OCI-LY1 (cell line): ENCODE measurements at regions not wholly inside any gene's neighbourhood (a gene's known extent, or its start where the extent isn't known, plus 50 kb on each side); places are given as distances from the start of the nearest gene placed in this dataset.

Experiments
- H2AFZ ChIP-seq: fragments of 200-600 bp; sonication (generic), shearing (Covaris generic); 2 replicates; pipeline ENCODE4 v1.6.0; 2014; ENCODE audit warnings: antibody characterized with exemption, mild to moderate bottlenecking, low read length
- H3F3A ChIP-seq: fragments of 200-600 bp; sonication (generic), shearing (Covaris generic); 2 replicates; pipeline ENCODE4 v1.6.0; 2014; ENCODE audit warnings: mild to moderate bottlenecking, antibody characterized with exemption, low read length, moderate library complexity; ENCODE audit not compliant: insufficient read depth
- H3K27ac ChIP-seq: fragments of 200-600 bp; sonication (generic); 2 replicates; pipeline ENCODE4 v1.5.1; 2014; ENCODE audit warnings: low read length, mixed run types, mild to moderate bottlenecking, low read depth; ENCODE audit not compliant: poor library complexity, severe bottlenecking
- H3K27me3 ChIP-seq: fragments of 200-600 bp; sonication (generic); 2 replicates; pipeline ENCODE4 v1.6.0; 2014; ENCODE audit warnings: antibody characterized with exemption, mild to moderate bottlenecking, low read length, moderate library complexity; ENCODE audit not compliant: insufficient read depth
- H3K36me3 ChIP-seq: fragments of 200-600 bp; sonication (generic); 2 replicates; pipeline ENCODE4 v1.6.1; 2014; ENCODE audit warnings: mild to moderate bottlenecking, antibody characterized with exemption, low read length, moderate library complexity, mixed read lengths; ENCODE audit not compliant: insufficient read depth
- H3K4me1 ChIP-seq: fragments of 200-600 bp; sonication (generic); 2 replicates; pipeline ENCODE4 v1.5.1; 2014; ENCODE audit warnings: mild to moderate bottlenecking, low read length, moderate library complexity; ENCODE audit not compliant: insufficient read depth, severe bottlenecking
- H3K4me2 ChIP-seq: fragments of 200-600 bp; sonication (generic), shearing (Covaris generic); 2 replicates; pipeline ENCODE4 v1.6.1; 2014; ENCODE audit warnings: low read length
- H3K4me3 ChIP-seq: fragments of 200-600 bp; sonication (generic); 2 replicates; pipeline ENCODE4 v1.5.1; 2014; ENCODE audit warnings: low read length, low read depth, mild to moderate bottlenecking, mixed read lengths; ENCODE audit not compliant: poor library complexity, severe bottlenecking
- H3K79me2 ChIP-seq: fragments of 200-600 bp; shearing (Covaris generic); 2 replicates; pipeline ENCODE4 v1.6.1; 2016; ENCODE audit warnings: mixed run types, low read length, mixed read lengths; ENCODE audit not compliant: insufficient read depth
- H3K9ac ChIP-seq: fragments of 200-600 bp; sonication (generic), shearing (Covaris generic); 2 replicates; pipeline ENCODE4 v1.6.1; 2014; ENCODE audit warnings: mild to moderate bottlenecking, low read length, mixed read lengths
- H3K9me2 ChIP-seq: fragments of 200-600 bp; sonication (generic), shearing (Covaris generic); 2 replicates; pipeline ENCODE4 v1.6.1; 2014; ENCODE audit warnings: low read depth, mild to moderate bottlenecking, low read length, mixed read lengths
- H3K9me3 ChIP-seq: fragments of 200-600 bp; shearing (Covaris generic); 2 replicates; pipeline ENCODE4 v1.6.1; 2014; ENCODE audit warnings: low read length, mixed read lengths
- H4K20me1 ChIP-seq: fragments of 200-600 bp; sonication (generic), shearing (Covaris generic); 2 replicates; pipeline ENCODE4 v1.6.0; 2016; ENCODE audit warnings: mild to moderate bottlenecking, low read length; ENCODE audit not compliant: insufficient read depth
- EZH2 ChIP-seq: fragments of 200-600 bp; sonication (generic), shearing (Covaris generic); IDR thresholded peaks from 2 replicates; pipeline ENCODE4 v1.8.0; 2017; ENCODE audit warnings: borderline replicate concordance, mixed run types, mild to moderate bottlenecking, antibody characterized with exemption, low read length, moderate library complexity, mixed read lengths
- TF ChIP-seq, protein P1 (sequence below): fragments of 200-600 bp; sonication (generic), shearing (Covaris generic); IDR thresholded peaks from 2 replicates; pipeline ENCODE4 v1.5.1; 2017; ENCODE audit warnings: mild to moderate bottlenecking, antibody characterized with exemption, low read length, moderate library complexity, mixed read lengths

DNA sequence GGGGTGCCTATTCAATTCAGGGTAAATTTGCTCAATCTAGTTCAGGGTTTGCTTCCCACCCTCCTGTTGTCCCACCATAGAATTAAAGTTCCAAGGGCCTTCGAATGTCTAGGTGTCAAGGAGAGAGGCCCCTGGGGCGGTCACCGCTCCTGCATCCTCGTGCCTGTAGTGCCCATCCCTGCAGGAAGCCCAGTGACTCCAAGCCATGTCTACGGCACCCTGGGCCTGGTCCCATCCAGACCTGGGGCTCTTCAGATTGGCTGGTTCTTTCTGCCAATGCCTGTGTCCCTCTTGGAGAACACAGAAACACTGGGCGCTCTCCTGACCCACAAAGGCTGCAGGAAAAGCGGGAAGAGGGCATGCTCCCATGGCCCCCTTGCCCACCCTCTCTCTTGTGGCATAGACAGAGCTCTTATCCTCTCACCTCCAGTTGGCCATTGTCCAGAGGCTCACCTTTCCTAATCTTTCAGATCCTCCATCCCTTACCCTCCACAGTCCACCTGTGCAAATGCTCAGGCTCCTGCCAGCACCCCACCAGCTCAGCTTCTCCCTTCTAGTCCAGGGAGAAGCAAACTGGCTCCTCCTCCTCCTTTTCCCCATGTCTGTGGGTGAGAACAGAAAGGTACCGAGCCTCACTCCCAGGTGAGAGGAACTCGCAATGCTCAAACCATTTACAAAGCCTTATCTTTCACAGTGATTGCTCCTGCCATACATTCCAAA is 253.0 kb upstream of the IRX2 start:
- Histone ChIP-seq H3K27ac (no peak overlapping the region), H3F3A (no peaks in the 10 kb centered on the region), H3K4me1 (no peaks in the 10 kb centered on the region), H4K20me1 (no peaks in the 10 kb centered on the region), H3K4me3 (no peak overlapping the region), H3K4me2 (no peak overlapping the region), H3K36me3 (no peaks in the 10 kb centered on the region), H2AFZ (no peak overlapping the region), H3K9me2 (no peaks in the 10 kb centered on the region), H3K27me3 (no peaks in the 10 kb centered on the region), H3K9me3 (no peaks in the 10 kb centered on the region), H3K9ac (no peak overlapping the region), H3K79me2 (no peaks in the 10 kb centered on the region)
- TF ChIP-seq, protein P1, sequence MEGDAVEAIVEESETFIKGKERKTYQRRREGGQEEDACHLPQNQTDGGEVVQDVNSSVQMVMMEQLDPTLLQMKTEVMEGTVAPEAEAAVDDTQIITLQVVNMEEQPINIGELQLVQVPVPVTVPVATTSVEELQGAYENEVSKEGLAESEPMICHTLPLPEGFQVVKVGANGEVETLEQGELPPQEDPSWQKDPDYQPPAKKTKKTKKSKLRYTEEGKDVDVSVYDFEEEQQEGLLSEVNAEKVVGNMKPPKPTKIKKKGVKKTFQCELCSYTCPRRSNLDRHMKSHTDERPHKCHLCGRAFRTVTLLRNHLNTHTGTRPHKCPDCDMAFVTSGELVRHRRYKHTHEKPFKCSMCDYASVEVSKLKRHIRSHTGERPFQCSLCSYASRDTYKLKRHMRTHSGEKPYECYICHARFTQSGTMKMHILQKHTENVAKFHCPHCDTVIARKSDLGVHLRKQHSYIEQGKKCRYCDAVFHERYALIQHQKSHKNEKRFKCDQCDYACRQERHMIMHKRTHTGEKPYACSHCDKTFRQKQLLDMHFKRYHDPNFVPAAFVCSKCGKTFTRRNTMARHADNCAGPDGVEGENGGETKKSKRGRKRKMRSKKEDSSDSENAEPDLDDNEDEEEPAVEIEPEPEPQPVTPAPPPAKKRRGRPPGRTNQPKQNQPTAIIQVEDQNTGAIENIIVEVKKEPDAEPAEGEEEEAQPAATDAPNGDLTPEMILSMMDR = no peak
- no peak for TF ChIP-seq EZH2

DNA sequence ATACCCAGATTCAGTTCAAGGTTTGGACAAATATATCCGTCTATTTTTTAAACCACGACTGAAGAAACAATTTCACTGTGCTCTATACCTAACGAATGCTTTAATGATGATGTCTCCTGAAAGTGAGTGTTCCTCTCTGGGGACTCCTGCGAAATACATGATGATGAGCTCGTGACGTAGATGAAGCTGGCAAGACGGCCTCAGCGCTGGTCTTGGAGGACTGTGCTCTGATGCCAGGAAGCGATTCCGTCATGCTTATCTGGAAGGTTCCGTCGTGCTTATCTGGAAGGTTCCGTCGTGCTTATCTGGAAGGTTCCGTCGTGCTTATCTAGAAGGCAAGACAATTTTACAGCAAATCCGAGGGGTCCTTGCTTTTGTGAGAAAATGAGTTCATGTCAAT is 250.8 kb upstream of the IRX2 start:
- Histone ChIP-seq H3K9me2 (no peaks in the 10 kb centered on the region), H3K36me3 (no peaks in the 10 kb centered on the region), H3K4me1 (no peaks in the 10 kb centered on the region), H3K4me3 (no peak overlapping the region), H3K9me3 (no peaks in the 10 kb centered on the region), H4K20me1 (no peaks in the 10 kb centered on the region), H3K27ac (no peak overlapping the region), H3F3A (no peaks in the 10 kb centered on the region), H3K9ac (no peak overlapping the region), H2AFZ (no peak overlapping the region), H3K79me2 (no peaks in the 10 kb centered on the region), H3K4me2 (no peak overlapping the region), H3K27me3 (no peaks in the 10 kb centered on the region)
- no peak for TF ChIP-seq EZH2
- TF ChIP-seq, protein P1 = no peak

DNA sequence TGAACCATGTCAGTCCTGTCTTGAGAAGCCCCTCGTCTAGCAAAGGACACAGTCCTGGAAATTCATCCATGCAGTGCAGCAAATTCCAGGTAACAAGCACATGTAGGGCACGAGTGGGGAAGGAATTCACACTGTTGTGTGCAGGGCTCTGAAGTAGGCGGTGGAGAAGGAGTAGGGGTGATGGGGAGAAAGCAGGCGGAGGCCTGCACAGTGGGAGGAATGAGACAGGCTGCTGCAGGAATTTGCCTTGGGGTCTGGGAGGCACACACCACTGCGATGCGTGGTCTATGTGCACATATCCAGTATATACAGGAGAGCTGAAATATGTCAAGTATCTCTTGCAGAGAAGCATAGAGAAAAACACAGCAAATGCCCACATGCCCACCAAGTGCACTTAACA is 249.2 kb upstream of the IRX2 start:
- Histone ChIP-seq H2AFZ (no peak overlapping the region), H3K9me2 (no peaks in the 10 kb centered on the region), H3K4me3 (no peak overlapping the region), H3K9ac (no peak overlapping the region), H3K4me2 (no peak overlapping the region), H3K79me2 (no peaks in the 10 kb centered on the region), H3K4me1 (no peaks in the 10 kb centered on the region), H3K36me3 (no peaks in the 10 kb centered on the region), H4K20me1 (no peaks in the 10 kb centered on the region), H3K9me3 (no peaks in the 10 kb centered on the region), H3F3A (no peaks in the 10 kb centered on the region), H3K27ac (no peak overlapping the region), H3K27me3 (no peaks in the 10 kb centered on the region)
- TF ChIP-seq EZH2 = no peak
- TF ChIP-seq, protein P1 = no peak
